SJSA1 (cell line): ENCODE measurements at regions not wholly inside any gene's neighbourhood (a gene's known extent, or its start where the extent isn't known, plus 50 kb on each side); places are given as distances from the start of the nearest gene placed in this dataset.
"Not testable (repeated sequence)": the region's sequence is repeated elsewhere in the genome, so short reads cannot be mapped to it uniquely, and the experiment has no call there.

Source experiments
- DNase-seq, 2 experiments: peaks; one replicate each; pipeline ENCODE4 v3.0.0-alpha.2; 2015 to 2020; ENCODE audit warnings: low spot score in 2 of 2, low read depth in 1 of 2
- H3K27ac ChIP-seq: fragments of 250-450 bp; sonication (Bioruptor Pico); 2 replicates; pipeline ENCODE4 v1.5.1; 2020; ENCODE audit warnings: mild to moderate bottlenecking, moderate library complexity
- H3K27me3 ChIP-seq: fragments of 250-450 bp; sonication (Bioruptor Pico); replicated peaks from 2 replicates; pipeline ENCODE4 v1.5.1; 2020; ENCODE audit warnings: mild to moderate bottlenecking, moderate library complexity
- H3K36me3 ChIP-seq: fragments of 250-450 bp; sonication (Bioruptor Pico); 2 replicates; pipeline ENCODE4 v1.5.1; 2020; ENCODE audit warnings: mild to moderate bottlenecking
- H3K4me1 ChIP-seq: fragments of 250-450 bp; sonication (Bioruptor Pico); replicated peaks from 2 replicates; pipeline ENCODE4 v1.6.1; 2021; ENCODE audit warnings: mild to moderate bottlenecking
- H3K4me3 ChIP-seq: fragments of 250-450 bp; sonication (Bioruptor Pico); 2 replicates; pipeline ENCODE4 v1.5.1; 2020; ENCODE audit warnings: mild to moderate bottlenecking
- H3K9me3 ChIP-seq: fragments of 250-450 bp; sonication (Bioruptor Pico); replicated peaks from 2 replicates; pipeline ENCODE4 v1.5.1; 2020; ENCODE audit warnings: mild to moderate bottlenecking

- H3K9me3 ChIP-seq, H3K4me1 ChIP-seq, H3K4me3 ChIP-seq, H3K27ac ChIP-seq, H3K36me3 ChIP-seq, DNase-seq, H3K27me3 ChIP-seq: not testable (repeated sequence)
Observed at GRCh38 chr5:85638495-85639125, 979.1 kb upstream of the COX7C start.

GRCh38 chr5:85646036-85646435 is 971.7 kb upstream of the COX7C start:
- no peak overlapping the region for H3K4me3 ChIP-seq
- no peaks in the 10 kb centered on the region for H3K4me1 ChIP-seq
- no peak for DNase-seq
- H3K9me3 ChIP-seq: no peaks in the 10 kb centered on the region; the same call in 1 of the 2 replicates
- no peak overlapping the region for H3K27ac ChIP-seq
- no peaks in the 10 kb centered on the region for H3K27me3 ChIP-seq
- no peaks in the 10 kb centered on the region for H3K36me3 ChIP-seq

GRCh38 chr5:85646641-85647040 is 971.1 kb upstream of the COX7C start:
- no peak for DNase-seq
- H3K9me3 ChIP-seq: no peaks in the 10 kb centered on the region; the same call in 1 of the 2 replicates
- no peak overlapping the region for H3K4me3 ChIP-seq
- H3K27ac ChIP-seq: no peak overlapping the region
- H3K36me3 ChIP-seq: no peaks in the 10 kb centered on the region
- H3K4me1 ChIP-seq: no peaks in the 10 kb centered on the region
- no peaks in the 10 kb centered on the region for H3K27me3 ChIP-seq

- no peak overlapping the region for H3K4me3 ChIP-seq
- no peaks in the 10 kb centered on the region for H3K36me3 ChIP-seq
- H3K4me1 ChIP-seq: no peaks in the 10 kb centered on the region
- no peaks in the 10 kb centered on the region; the same call in 1 of the 2 replicates for H3K9me3 ChIP-seq
- no peaks in the 10 kb centered on the region for H3K27me3 ChIP-seq
- DNase-seq: no peak
- no peak overlapping the region for H3K27ac ChIP-seq
Observed at GRCh38 chr5:85647349-85648127, 970.2 kb upstream of the COX7C start.

GRCh38 chr5:85648495-85648894 is 969.2 kb upstream of the COX7C start:
- H3K9me3 ChIP-seq: no peaks in the 10 kb centered on the region; the same call in 1 of the 2 replicates
- H3K27me3 ChIP-seq: no peaks in the 10 kb centered on the region
- H3K36me3 ChIP-seq: no peaks in the 10 kb centered on the region
- no peak overlapping the region for H3K27ac ChIP-seq
- no peaks in the 10 kb centered on the region for H3K4me1 ChIP-seq
- no peak for DNase-seq
- no peak overlapping the region for H3K4me3 ChIP-seq

- no peaks in the 10 kb centered on the region for H3K4me1 ChIP-seq
- no peak for DNase-seq
- H3K4me3 ChIP-seq: no peak overlapping the region
Observed at GRCh38 chr5:85651731-85652130, 966.0 kb upstream of the COX7C start.

GRCh38 chr5:85654144-85654543 is 963.6 kb upstream of the COX7C start:
- not testable (repeated sequence) for H3K36me3 ChIP-seq, H3K27ac ChIP-seq, H3K4me3 ChIP-seq, H3K9me3 ChIP-seq, DNase-seq, H3K27me3 ChIP-seq, H3K4me1 ChIP-seq

More at GRCh38 chr5:85651731-85652130, 966.0 kb upstream of the COX7C start:
- H3K27ac ChIP-seq: no peak overlapping the region
- H3K9me3 ChIP-seq: no peaks in the 10 kb centered on the region; the same call in 1 of the 2 replicates
- no peaks in the 10 kb centered on the region for H3K27me3 ChIP-seq
- H3K36me3 ChIP-seq: no peaks in the 10 kb centered on the region

GRCh38 chr5:85656050-85656449 is 961.7 kb upstream of the COX7C start:
- Histone ChIP-seq H3K4me1 (no peaks in the 10 kb centered on the region), H3K27ac (no peak overlapping the region), H3K27me3 (no peaks in the 10 kb centered on the region), H3K36me3 (no peaks in the 10 kb centered on the region), H3K4me3 (no peak overlapping the region), H3K9me3 (no peaks in the 10 kb centered on the region; the same call in 1 of the 2 replicates)
- DNase-seq: no peak

- H3K27me3 ChIP-seq, H3K9me3 ChIP-seq, H3K4me1 ChIP-seq, H3K4me3 ChIP-seq, H3K27ac ChIP-seq, H3K36me3 ChIP-seq, DNase-seq: not testable (repeated sequence)
Observed at GRCh38 chr5:85657328-85657727, 960.4 kb upstream of the COX7C start.

GRCh38 chr5:85662969-85663707 is 954.6 kb upstream of the COX7C start:
- DNase-seq, H3K36me3 ChIP-seq, H3K4me1 ChIP-seq, H3K27ac ChIP-seq, H3K27me3 ChIP-seq, H3K9me3 ChIP-seq, H3K4me3 ChIP-seq: not testable (repeated sequence)

GRCh38 chr5:85663708-85664031 is 954.1 kb upstream of the COX7C start:
- H3K4me1 ChIP-seq: no peaks in the 10 kb centered on the region
- no peak overlapping the region for H3K4me3 ChIP-seq
- H3K27me3 ChIP-seq: no peaks in the 10 kb centered on the region
- DNase-seq: no peak
- no peak overlapping the region for H3K27ac ChIP-seq
- H3K9me3 ChIP-seq: no peaks in the 10 kb centered on the region
- no peaks in the 10 kb centered on the region for H3K36me3 ChIP-seq

- no peaks in the 10 kb centered on the region for H3K9me3 ChIP-seq
- H3K36me3 ChIP-seq: no peaks in the 10 kb centered on the region
- DNase-seq: no peak
- no peak overlapping the region for H3K4me3 ChIP-seq
- no peak overlapping the region for H3K27ac ChIP-seq
- H3K4me1 ChIP-seq: no peaks in the 10 kb centered on the region
- no peaks in the 10 kb centered on the region for H3K27me3 ChIP-seq
Observed at GRCh38 chr5:85670417-85670816, 947.3 kb upstream of the COX7C start.

GRCh38 chr5:85671223-85671970 is 946.3 kb upstream of the COX7C start:
- H3K4me3 ChIP-seq: no peak overlapping the region
- H3K27ac ChIP-seq: no peak overlapping the region
- H3K27me3 ChIP-seq: no peaks in the 10 kb centered on the region
- H3K36me3 ChIP-seq: no peaks in the 10 kb centered on the region
- no peaks in the 10 kb centered on the region for H3K4me1 ChIP-seq
- DNase-seq: no peak
- H3K9me3 ChIP-seq: no peaks in the 10 kb centered on the region
